IMR-90 (cell line): ENCODE measurements at regions not wholly inside any gene's neighbourhood (a gene's known extent, or its start where the extent isn't known, plus 50 kb on each side); places are given as distances from the start of the nearest gene placed in this dataset.

Source experiments
- ATAC-seq: fragments of 200-7000 bp; cut with Tn5 transposase; 2 replicates; pipeline ENCODE4 v1.9.1; 2020; ENCODE audit warnings: low read depth, mild to moderate bottlenecking, moderate library complexity
- BruUV-seq: library from RNA; stranded (reverse); fragments of 400-500 nt; replicated peaks from 2 replicates; lab custom pipeline; 2021; lab: Mats Ljungman, UMichigan
- CTCF ChIA-PET: fragments of 300-600 bp; formaldehyde crosslinking; extraction: SDS; loops from one replicate; lab custom pipeline; 2021; ENCODE audit warnings: antibody characterized with exemption; lab: Yijun Ruan, JAX
- POLR2A ChIA-PET: fragments of 300-600 bp; sonication (Branson Sonifier 250); formaldehyde crosslinking; loops from one replicate; lab custom pipeline; 2022; ENCODE audit warnings: antibody characterized with exemption; ENCODE audit not compliant: unreplicated experiment; lab: Charles Lee
- DNase-seq: peaks from one replicate; pipeline ENCODE4 v3.0.0; 2013
- H2AFZ ChIP-seq: replicated peaks from 2 replicates; pipeline ENCODE3; 2013; ENCODE audit warnings: low read length, mild to moderate bottlenecking; ENCODE audit not compliant: poor library complexity
- H2AK5ac ChIP-seq: 2 replicates; pipeline ENCODE4 v1.6.1; 2013; ENCODE audit warnings: low read depth, low read length, inconsistent platforms
- H2AK9ac ChIP-seq: replicated peaks from 2 replicates; pipeline ENCODE3; 2013; ENCODE audit warnings: mild to moderate bottlenecking, low read depth, low read length, moderate library complexity; ENCODE audit not compliant: poor library complexity
- H2BK120ac ChIP-seq: 2 replicates; pipeline ENCODE4 v1.6.1; 2013; ENCODE audit warnings: low read depth, low read length, inconsistent platforms
- H2BK15ac ChIP-seq: 3 replicates; pipeline ENCODE4 v1.6.1; 2013; ENCODE audit warnings: low read depth, low read length, inconsistent platforms
- H2BK20ac ChIP-seq: 2 replicates; pipeline ENCODE4 v1.6.1; 2013; ENCODE audit warnings: low read depth, mild to moderate bottlenecking, inconsistent platforms, low read length, moderate library complexity
- H2BK5ac ChIP-seq: 2 replicates; pipeline ENCODE4 v1.6.1; 2013; ENCODE audit warnings: mild to moderate bottlenecking, low read depth, low read length, inconsistent platforms; ENCODE audit not compliant: poor library complexity, severe bottlenecking
- H3K14ac ChIP-seq: replicated peaks from 2 replicates; pipeline ENCODE4 v1.6.1; 2013; ENCODE audit warnings: low read depth, low read length, inconsistent platforms
- H3K18ac ChIP-seq: 2 replicates; pipeline ENCODE4 v1.6.1; 2013; ENCODE audit warnings: low read depth, low read length, control low read depth
- H3K23ac ChIP-seq: 2 replicates; pipeline ENCODE4 v1.6.1; 2013; ENCODE audit warnings: low read depth, low read length, inconsistent platforms
- H3K27ac ChIP-seq: 2 replicates; pipeline ENCODE4 v1.5.1; 2013; ENCODE audit warnings: mild to moderate bottlenecking, control low read depth, low read length; ENCODE audit not compliant: insufficient read depth
- H3K27me3 ChIP-seq: 2 replicates; pipeline ENCODE4 v1.6.1; 2013; ENCODE audit warnings: low read length; ENCODE audit not compliant: control insufficient read depth, insufficient read depth
- H3K36me3 ChIP-seq: 2 replicates; pipeline ENCODE4 v1.6.1; 2013; ENCODE audit warnings: low read length, mixed read lengths; ENCODE audit not compliant: control insufficient read depth, insufficient read depth
- H3K4ac ChIP-seq: 2 replicates; pipeline ENCODE4 v1.6.1; 2013; ENCODE audit warnings: low read depth, low read length, inconsistent platforms
- H3K4me1 ChIP-seq: 2 replicates; pipeline ENCODE4 v1.6.1; 2013; ENCODE audit warnings: low read length, mixed read lengths; ENCODE audit not compliant: control insufficient read depth, insufficient read depth
- H3K4me2 ChIP-seq: 2 replicates; pipeline ENCODE4 v1.6.1; 2013; ENCODE audit warnings: low read depth, mild to moderate bottlenecking, control low read depth, low read length, moderate library complexity
- H3K4me3 ChIP-seq: 2 replicates; pipeline ENCODE4 v1.5.1; 2013; ENCODE audit warnings: low read depth, mild to moderate bottlenecking, control low read depth, low read length, moderate library complexity; ENCODE audit not compliant: insufficient read depth
- H3K56ac ChIP-seq: 2 replicates; pipeline ENCODE4 v1.6.1; 2013; ENCODE audit warnings: low read length, inconsistent platforms; ENCODE audit not compliant: insufficient read depth; ENCODE audit errors: extremely low read depth
- H3K79me1 ChIP-seq, 2 experiments: 2 replicates each; pipeline ENCODE4 v1.6.1; 2013; ENCODE audit warnings: low read length in 2 of 2, inconsistent platforms in 1 of 2, low read depth in 1 of 2
- H3K9ac ChIP-seq: 2 replicates; pipeline ENCODE4 v1.6.1; 2013; ENCODE audit warnings: low read depth, low read length, control low read depth
- H3K9me1 ChIP-seq: 2 replicates; pipeline ENCODE4 v1.6.1; 2013; ENCODE audit warnings: low read length, inconsistent platforms; ENCODE audit not compliant: insufficient read depth
- H3K9me3 ChIP-seq: 2 replicates; pipeline ENCODE4 v1.6.1; 2013; ENCODE audit warnings: low read length; ENCODE audit not compliant: control insufficient read depth, insufficient read depth
- H4K20me1 ChIP-seq: 2 replicates; pipeline ENCODE4 v1.6.1; 2013; ENCODE audit warnings: low read length, inconsistent platforms; ENCODE audit not compliant: insufficient read depth
- H4K5ac ChIP-seq: 2 replicates; pipeline ENCODE4 v1.6.1; 2013; ENCODE audit warnings: mild to moderate bottlenecking, low read depth, low read length, control low read depth
- H4K8ac ChIP-seq, 2 experiments: 2 replicates each; pipeline ENCODE4 v1.6.1; 2013; ENCODE audit warnings: low read depth in 2 of 2, low read length in 2 of 2, control low read depth in 1 of 2, inconsistent platforms in 1 of 2
- H4K91ac ChIP-seq: 2 replicates; pipeline ENCODE4 v1.6.1; 2013; ENCODE audit warnings: low read depth, low read length, inconsistent platforms; ENCODE audit not compliant: insufficient read depth
- BHLHE40 ChIP-seq: fragments of 150-350 bp; IDR thresholded peaks from 2 replicates; pipeline ENCODE4 v1.6.1; 2016; ENCODE audit warnings: mild to moderate bottlenecking, low read depth, low read length
- CEBPB ChIP-seq: IDR thresholded peaks from 2 replicates; pipeline ENCODE4 v1.6.1; 2012; ENCODE audit warnings: low read depth, low read length, improper control_type of control experiment
- CHD1 ChIP-seq: IDR thresholded peaks from 2 replicates; pipeline ENCODE4 v1.6.1; 2012; ENCODE audit warnings: low read depth, low read length, improper control_type of control experiment
- CTCF ChIP-seq: conservative IDR thresholded peaks from 2 replicates; pipeline ENCODE4 v1.5.1; 2012; ENCODE audit warnings: mild to moderate bottlenecking, low read depth, low read length, improper control_type of control experiment
- MAFK ChIP-seq: IDR thresholded peaks from 2 replicates; pipeline ENCODE4 v1.6.1; 2012; ENCODE audit warnings: low read depth, low read length, improper control_type of control experiment
- MAZ ChIP-seq: IDR thresholded peaks from 2 replicates; pipeline ENCODE4 v1.6.1; 2012; ENCODE audit warnings: low read depth, mild to moderate bottlenecking, low read length, improper control_type of control experiment, moderate library complexity, borderline replicate concordance
- MXI1 ChIP-seq: IDR thresholded peaks from 2 replicates; pipeline ENCODE4 v1.6.1; 2012; ENCODE audit warnings: low read depth, mild to moderate bottlenecking, low read length, moderate library complexity, borderline replicate concordance
- NFE2L2 ChIP-seq: fragments of 150-350 bp; IDR thresholded peaks from 2 replicates; pipeline ENCODE4 v1.6.1; 2016; ENCODE audit warnings: low read depth, mild to moderate bottlenecking, low read length
- POLR2A ChIP-seq: IDR thresholded peaks from 2 replicates; pipeline ENCODE4 v1.6.1; 2012; ENCODE audit warnings: mild to moderate bottlenecking, low read depth, low read length
- RAD21 ChIP-seq: IDR thresholded peaks from 2 replicates; pipeline ENCODE4 v1.6.1; 2012; ENCODE audit warnings: low read length, improper control_type of control experiment
- RCOR1 ChIP-seq: IDR thresholded peaks from 2 replicates; pipeline ENCODE4 v1.6.1; 2012; ENCODE audit warnings: mild to moderate bottlenecking, low read length, improper control_type of control experiment; ENCODE audit not compliant: insufficient replicate concordance
- RFX5 ChIP-seq: IDR thresholded peaks from 2 replicates; pipeline ENCODE4 v1.8.0; 2012; ENCODE audit warnings: low read depth, mild to moderate bottlenecking, low read length, moderate library complexity
- SMC3 ChIP-seq: fragments of 150-350 bp; IDR thresholded peaks from 2 replicates; pipeline ENCODE4 v1.6.1; 2016; ENCODE audit warnings: low read depth, mild to moderate bottlenecking, antibody characterized with exemption, low read length, moderate library complexity
- WGBS, 2 experiments: methylation state at CpG; one replicate each; pipeline versions ENCODE4 v1.1.5 to v1.1.7; 2013; ENCODE audit warnings: missing lambda C conversion rate in 2 of 2; ENCODE audit not compliant: insufficient read length in 1 of 2; ENCODE audit errors: extremely low coverage in 2 of 2; 5-methylcytosine and 5-hydroxymethylcytosine counted together
- dilution Hi-C: fragments of 300-500 bp; cut with HindIII; formaldehyde crosslinking; loops from one replicate; pipeline ENCODE4 v1.14.3; 2018; ENCODE audit warnings: low sequenced_read_pairs; ENCODE audit not compliant: unreplicated experiment
- in situ Hi-C: fragments of 300-500 bp; cut with MboI; formaldehyde crosslinking; loops from 3 replicates; pipeline ENCODE4 v1.14.3; 2019; ENCODE audit warnings: low sequenced_read_pairs, inconsistent platforms, mixed read lengths
- intact Hi-C: fragments of 100-400 bp; cut with micrococcal nuclease; formaldehyde crosslinking; loops from 2 replicates; pipeline ENCODE4 v1.10.0; 2022
- TF ChIP-seq, protein P1 (sequence below): fragments of 150-350 bp; IDR thresholded peaks from 2 replicates; pipeline ENCODE4 v1.6.1; 2016; ENCODE audit warnings: low read depth, mild to moderate bottlenecking, low read length, moderate library complexity, borderline replicate concordance

GRCh38 chr9:81468084-81468595 is 221.2 kb downstream of the TLE1 start:
- Histone ChIP-seq H3K56ac (no peak overlapping the region), H4K5ac (no peak overlapping the region), H3K9me1 (no peaks in the 10 kb centered on the region), H3K79me1 (no peaks in the 10 kb centered on the region), H3K4me2 (no peak overlapping the region), H4K91ac (no peak overlapping the region), H4K20me1 (no peaks in the 10 kb centered on the region), H2BK120ac (no peak overlapping the region), H4K8ac (no peak overlapping the region), H2BK20ac (no peak overlapping the region), H3K27ac (no peak overlapping the region), H3K23ac (no peak overlapping the region), H3K27me3 (no peaks in the 10 kb centered on the region), H2BK15ac (no peak overlapping the region), H3K4me1 (peaks cover 4% of the 10 kb centered on the region), H2AFZ (peak overlapping the region; percentile 40), H3K14ac (no peak overlapping the region), H3K9ac (no peak overlapping the region), H2BK5ac (no peak overlapping the region), H3K9me3 (no peaks in the 10 kb centered on the region), H2AK9ac (no peak overlapping the region), H3K4ac (no peak overlapping the region; the same call in 1 of the 2 replicates), H2AK5ac (no peak overlapping the region), H3K4me3 (no peak overlapping the region), H3K36me3 (no peaks in the 10 kb centered on the region), H3K18ac (no peak overlapping the region)
- in situ Hi-C loops (no loop called here), dilution Hi-C loops (no loop called here), intact Hi-C loops (no loop called here)
- ATAC-seq (no peak), DNase-seq (no peak)
- no peak for TF ChIP-seq NFE2L2
- TF ChIP-seq MXI1 = no peak
- TF ChIP-seq MAZ = no peak
- no peak for TF ChIP-seq RAD21
- no peak for TF ChIP-seq RFX5
- TF ChIP-seq POLR2A = no peak
- no peak for TF ChIP-seq RCOR1
- no peak for TF ChIP-seq SMC3
- no peak for TF ChIP-seq CEBPB
- TF ChIP-seq BHLHE40 = no peak
- TF ChIP-seq, protein P1, sequence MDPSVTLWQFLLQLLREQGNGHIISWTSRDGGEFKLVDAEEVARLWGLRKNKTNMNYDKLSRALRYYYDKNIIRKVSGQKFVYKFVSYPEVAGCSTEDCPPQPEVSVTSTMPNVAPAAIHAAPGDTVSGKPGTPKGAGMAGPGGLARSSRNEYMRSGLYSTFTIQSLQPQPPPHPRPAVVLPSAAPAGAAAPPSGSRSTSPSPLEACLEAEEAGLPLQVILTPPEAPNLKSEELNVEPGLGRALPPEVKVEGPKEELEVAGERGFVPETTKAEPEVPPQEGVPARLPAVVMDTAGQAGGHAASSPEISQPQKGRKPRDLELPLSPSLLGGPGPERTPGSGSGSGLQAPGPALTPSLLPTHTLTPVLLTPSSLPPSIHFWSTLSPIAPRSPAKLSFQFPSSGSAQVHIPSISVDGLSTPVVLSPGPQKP = no peak
- no peak for TF ChIP-seq CHD1
- no peak for TF ChIP-seq CTCF
- TF ChIP-seq MAFK = no peak
- no CpG with 5 or more reads among the region's 1 CpG for WGBS, 2 experiments
- ChIA-PET CTCF (interaction anchor here (0.6 kb wide), 1 partner anchor 473 kb away, joined by 3 read pairs; no protein-coding TSS in a partner anchor), POLR2A (no interaction called here)
- BruUV-seq = no TSS peak
